ENCODE measurements at regions not wholly inside any gene's neighbourhood (a gene's known extent, or its start where the extent isn't known, plus 50 kb on each side); places are given as distances from the start of the nearest gene placed in this dataset.
"Not testable (repeated sequence)": the region's sequence is repeated elsewhere in the genome, so short reads cannot be mapped to it uniquely, and the experiment has no call there.

DNA sequence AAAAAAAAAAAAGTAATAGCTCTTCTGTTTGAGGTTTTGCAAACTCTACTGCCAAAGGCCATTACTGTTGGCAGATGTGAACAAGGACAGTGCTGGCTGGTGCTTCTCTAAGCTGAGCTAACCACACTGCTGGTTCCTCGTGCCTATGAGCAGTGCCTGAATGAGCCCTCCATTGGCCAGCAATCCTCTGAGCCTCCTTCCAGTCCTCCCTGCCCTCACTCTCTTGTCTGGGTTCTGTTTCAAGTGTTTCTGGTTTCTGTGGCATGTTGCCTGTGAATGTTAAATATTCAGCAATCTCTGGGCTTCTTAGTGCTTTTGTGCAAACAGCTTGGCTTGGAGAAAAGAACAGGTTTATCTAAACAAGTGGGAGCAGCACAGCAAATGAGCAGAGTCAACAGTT lies 161.3 kb upstream of the AUTS2 start:
- DNase-seq = no peak

DNA sequence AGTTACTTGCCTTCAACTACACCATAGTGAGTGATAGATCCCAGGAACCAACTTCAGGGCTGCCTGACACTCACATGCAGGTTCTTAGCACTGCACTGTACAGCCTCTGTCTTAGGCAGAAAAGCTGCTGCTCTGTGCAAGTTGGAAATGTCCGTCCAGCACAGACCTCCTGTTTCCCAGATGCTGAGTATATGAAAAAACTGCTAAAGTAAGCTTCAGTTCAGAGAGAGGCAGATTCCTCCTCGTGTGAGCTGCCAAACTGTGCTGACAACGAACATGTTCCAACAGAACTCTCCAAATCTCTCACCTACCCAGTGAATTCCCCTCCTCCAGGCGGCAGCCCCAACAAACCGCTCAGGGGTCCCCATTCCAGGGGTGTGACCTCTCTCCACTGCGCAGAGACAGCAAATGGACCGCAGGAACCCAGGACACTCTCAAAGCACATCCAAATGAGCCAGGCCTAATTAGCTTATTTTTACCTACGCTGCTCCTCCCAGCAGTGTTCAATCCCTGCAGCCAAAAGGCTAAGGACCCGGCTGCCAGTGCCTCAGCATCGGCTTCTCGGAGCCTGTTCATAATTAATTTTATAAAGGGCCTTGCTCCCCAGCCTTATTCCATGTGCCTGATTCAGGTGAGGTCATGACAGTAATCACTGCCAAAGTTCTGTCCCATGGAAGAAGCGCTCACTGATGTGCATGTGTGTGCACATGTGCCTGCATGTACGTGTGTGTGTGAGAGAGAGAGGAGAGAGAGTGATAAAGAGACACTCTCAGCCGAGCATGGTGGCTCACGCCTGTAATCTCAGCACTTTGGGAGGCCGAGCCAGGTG lies 159.5 kb upstream of the AUTS2 start:
- DNase-seq = no peak

DNA sequence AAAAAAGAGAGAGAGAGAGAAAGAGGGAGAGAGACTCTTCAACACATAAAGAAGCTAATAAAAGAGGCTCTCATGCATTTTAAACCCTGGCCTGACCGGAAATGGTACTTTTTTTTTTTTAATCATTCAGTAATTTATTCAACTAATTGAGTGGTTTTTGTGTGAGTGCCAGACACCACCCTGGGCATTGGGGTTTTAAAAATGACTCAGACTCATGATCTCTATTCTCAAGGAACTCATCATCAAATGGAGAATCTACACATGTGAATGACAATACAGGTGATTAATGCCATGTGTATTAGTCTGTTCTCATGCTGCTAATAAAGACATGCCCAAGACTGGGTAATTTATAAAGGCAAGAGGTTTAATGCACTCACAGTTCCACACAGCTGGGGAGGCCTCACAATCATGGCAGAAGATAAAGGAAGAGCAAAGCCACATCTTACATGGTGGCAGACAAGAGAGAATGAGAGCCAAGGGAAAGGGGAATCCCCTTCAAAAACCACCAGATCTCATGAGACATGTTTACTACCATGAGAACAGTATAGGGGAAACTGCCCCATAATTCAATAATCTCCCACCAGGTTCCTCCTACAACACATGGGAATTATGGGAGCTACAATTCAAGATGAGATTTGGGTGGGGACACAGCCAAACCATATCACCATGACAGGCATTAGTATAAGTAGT lies 158.5 kb upstream of the AUTS2 start:
- no peak for DNase-seq

DNA sequence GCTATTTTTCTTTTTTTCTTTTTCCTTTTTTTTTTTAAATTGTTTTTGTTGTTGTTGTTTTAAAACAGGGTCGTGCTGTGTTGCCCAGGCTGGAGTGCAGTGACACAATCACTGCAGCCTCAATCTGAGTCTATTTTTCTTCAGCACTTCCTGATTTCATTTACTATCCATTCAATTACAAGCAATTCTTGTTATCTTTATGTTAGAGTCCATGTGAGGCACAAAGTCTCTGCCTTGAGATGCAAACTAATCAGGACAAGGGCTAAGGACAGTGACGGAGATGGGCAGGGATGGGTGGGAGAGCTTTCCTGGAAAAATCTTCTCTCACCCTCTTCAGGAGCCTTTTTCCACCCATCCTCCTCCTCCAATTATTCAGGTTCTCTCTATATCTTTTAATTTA lies 157.3 kb upstream of the AUTS2 start:
- DNase-seq = no peak

DNA sequence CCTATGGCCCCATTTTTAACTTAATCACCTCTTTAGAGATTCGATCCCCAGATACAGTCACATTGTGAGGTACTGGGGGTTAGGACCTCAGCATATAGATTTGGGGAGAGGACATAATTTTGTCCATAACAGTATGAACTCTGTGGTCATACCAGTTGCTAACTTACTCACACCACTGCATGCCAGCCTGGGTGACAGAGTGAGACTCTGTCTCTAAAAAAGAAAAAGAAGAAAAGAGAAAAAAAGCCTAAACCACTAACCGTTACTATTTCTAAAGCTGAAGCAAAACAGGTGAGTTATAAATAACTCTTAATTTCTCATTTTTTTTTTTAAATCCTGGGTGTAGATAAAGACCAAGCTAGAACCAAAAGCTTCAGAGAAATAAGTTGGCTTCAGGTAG lies 155.1 kb upstream of the AUTS2 start:
- DNase-seq = no peak

DNA sequence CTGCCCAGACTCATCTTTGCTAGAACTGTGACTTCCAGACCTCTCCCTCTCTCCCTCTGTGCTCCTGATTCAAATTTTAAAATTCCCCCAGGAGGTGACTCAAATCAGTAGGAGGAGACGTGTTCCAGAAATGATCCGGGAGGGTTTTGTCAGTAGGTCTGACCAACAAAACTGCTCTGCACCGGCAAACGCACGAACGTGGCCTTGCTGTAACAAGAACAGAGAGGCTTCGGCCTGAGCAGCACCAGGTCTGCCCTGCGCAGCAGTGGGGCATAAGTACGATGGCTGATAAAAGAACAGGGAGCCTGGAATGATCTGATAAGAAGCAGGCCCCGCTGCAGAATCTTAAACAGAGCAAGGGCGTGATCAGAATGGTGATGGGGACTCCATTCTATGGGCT lies 152.7 kb upstream of the AUTS2 start:
- DNase-seq = no peak

DNA sequence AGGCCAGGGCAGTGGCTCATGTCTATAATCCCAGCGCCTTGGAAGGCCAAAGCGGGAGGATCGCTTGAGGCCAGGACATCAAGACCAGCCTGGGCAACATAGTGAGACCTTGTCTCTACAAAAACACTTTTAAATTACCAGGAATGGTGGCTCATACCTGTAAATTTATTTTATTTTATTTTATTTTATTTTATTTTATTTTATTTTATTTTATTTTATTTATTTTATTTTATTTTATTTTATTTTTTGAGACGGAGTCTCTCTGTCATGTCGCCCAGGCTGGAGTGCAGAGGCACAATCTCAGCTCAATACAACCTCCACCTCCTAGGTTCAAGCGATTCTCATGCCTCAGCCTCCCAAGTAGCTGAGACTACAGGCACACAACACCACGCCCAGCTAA lies 152.1 kb upstream of the AUTS2 start:
- DNase-seq = not testable (repeated sequence)

DNA sequence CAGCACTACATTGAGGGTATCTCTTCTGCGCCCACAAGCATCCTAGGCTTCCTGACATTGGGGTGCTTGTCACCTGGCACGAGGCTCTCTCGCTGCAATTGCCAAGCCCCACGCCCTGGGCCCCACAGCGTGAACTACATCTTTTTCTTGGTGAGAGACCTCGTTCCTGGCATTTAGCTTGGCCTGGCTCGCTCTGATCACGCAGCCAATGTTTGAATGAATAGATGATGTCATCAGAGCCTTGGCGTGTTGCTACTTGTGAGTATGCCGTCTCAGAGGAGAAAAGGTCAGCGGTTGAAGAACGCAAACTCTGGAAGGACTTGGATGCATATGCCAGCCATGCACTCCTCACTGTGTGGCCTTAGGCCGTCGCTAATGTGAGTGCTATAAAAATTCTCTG lies 150.2 kb upstream of the AUTS2 start:
- no peak for DNase-seq

DNA sequence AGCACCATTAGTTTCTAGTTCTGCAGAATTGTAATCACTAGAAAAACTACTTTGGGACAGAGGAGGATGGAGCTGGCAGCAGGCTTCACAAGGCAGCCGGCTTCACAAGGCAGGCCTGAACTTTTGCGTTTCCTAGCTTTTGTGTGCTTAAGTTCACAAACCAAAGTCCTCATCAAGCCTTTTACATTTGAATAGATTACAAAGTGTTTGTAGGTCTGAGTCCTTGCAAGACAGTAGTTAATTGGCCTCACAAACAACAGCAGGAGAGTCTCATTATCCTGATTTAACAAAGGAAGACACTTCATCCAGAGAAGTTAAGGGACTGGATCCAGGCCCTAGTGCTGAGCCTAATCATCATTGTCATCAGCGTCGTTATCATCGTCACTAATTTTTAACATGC lies 147.8 kb upstream of the AUTS2 start:
- no peak for DNase-seq

DNA sequence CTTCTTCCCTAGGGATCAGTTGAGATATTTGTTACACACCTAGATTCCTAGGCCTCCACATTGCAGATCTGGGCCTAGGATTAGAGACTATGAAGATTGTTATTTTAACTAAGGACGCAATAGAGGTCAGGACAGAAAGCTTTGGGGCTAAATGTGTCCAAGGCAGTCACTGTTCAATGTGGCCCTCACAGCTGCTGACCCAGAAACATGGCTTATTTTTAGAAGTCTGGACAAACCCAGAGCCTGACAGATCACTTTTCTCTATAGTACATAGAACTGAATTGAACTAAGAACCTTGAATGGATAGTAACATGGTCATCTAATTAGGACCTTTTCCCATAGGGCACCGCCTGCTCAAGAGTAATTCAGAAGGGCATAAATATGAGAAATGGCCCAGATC lies 146.6 kb upstream of the AUTS2 start:
- no peak for DNase-seq

DNA sequence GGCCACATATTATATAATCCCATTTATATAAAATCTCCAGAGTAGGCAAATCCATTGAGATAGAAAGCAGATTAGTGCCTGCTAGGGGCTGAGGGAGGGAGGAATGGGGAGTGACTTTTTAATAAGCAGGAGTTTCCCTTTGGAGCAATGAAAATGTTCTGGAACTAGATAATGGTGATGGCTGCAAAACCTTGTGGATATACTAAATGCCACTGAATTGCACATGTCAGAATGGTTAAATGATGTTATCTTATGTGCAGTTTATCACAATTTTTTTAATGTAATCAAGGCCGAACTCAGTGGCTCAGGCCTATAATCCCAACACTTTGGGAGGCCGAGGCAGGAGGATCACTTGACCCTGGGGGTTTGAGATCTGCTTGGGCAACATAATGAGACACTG lies 145.5 kb upstream of the AUTS2 start:
- no peak for DNase-seq

DNA sequence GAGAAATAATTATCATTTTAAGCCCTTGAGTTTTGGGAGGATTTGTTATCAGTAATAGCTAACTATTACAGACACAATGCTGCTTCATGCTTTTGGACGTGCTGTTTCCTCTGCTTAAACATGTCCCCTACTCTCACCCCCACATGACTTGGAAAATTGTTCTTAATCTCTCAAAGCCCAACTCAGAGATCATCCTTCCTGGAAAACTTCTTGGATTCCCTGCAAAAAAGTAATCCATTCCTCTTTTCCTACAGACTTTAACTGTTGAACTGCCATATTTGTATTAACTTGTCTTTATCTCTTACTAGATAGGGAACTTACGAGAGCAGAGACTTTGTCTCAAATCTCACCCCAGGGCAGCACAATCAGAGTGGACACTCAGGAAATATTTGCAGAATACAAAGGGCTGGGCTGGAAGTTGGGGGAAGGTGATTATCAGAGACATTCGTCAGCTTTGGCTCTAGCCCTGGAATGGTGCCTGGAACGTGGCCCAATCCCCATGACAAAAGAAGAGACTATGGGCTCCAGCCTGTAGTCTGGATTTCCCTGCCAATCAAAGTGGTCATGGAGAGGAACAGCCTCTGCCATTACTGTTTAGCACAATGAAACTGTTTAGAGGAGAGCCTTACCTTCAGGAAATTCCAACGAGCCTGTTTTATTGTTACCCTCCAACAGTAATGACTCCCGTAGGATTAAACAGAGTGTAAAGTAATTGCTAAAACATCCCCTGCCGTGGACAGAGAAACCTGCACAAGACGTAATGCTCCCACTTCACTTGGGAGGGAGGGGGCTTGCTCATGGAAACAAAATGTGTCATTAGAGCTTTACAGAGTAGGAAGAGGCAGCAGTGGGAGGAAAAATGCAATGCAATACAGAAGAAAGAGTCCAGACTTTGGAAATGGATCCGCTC lies 140.4 kb upstream of the AUTS2 start:
- DNase-seq = no peak

DNA sequence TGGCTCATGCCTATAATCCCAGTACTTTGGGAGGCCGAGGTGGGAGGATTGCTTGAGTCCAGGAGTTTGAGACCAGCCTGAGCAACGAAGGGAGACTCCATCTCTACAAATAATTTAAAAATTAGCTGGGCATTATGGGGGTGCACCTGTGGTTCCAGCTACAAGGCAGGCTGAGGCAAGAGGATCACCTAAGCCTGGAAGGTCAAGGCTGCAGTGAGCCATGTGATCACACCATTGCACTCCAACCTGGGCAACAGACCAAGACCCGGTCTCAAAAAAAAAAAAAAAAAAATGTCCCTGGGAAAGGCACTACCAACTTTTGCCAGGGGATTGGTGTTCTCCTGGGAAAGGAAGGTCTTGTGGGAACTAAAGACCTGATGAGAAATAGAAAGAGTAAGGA lies 134.2 kb upstream of the AUTS2 start:
- DNase-seq = no peak

DNA sequence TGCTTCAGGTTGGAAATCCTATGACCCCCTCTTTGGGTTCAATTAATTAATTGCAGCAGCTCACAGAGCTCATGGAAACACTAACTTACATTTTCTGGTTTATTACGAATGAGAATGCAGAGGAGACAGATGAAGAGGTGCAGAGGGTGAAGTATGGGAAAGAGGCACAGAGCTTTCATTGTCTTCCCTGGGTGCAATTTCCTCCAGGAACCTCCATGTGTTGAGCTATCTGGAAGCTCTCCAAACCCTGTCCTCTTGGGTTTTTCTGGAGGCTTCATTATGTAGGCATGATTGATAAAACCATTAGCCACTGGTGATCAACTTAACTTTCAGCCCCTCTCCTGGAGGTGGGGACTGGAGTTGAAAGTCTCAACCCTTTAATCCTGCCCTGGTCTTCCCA lies 133.0 kb upstream of the AUTS2 start:
- no peak for DNase-seq

DNA sequence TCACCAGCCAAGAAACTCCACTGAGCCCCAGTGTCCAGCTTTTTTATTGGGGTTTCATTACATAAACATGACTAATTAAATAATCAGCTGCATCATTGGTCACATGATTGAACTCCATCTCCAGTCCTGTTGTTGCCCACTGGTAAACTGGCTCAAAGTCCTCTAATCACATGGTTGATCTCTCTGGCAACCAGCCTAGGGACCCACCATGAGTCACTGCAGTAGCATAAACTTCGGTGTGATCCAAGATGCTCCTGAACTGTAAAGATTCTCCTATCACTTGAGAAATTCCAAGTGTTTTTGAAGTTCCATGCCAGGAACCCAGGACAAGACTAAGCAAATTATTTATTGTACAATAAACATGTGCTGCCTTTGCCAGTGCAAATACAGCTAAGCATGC lies 130.4 kb upstream of the AUTS2 start:
- no peak for DNase-seq

DNA sequence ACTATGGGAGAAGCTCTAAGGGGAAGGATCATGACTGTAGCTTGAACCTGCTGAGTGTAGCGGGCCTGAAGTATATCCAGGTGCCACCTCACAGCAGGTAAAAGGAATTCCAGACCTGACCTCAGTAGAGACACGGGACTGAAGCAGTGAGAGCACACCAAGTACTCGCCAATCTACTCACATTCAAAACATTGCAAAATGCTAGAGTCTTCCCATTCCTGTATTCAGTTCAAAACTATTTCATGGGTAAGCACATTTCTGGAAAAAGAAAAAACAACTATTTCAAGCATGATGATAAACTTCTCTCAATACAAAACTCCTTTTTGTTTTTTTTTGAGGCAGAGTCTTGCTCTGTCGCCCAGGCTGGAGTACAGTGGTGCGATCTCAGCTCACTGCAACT lies 121.9 kb upstream of the AUTS2 start:
- no peak for DNase-seq

DNA sequence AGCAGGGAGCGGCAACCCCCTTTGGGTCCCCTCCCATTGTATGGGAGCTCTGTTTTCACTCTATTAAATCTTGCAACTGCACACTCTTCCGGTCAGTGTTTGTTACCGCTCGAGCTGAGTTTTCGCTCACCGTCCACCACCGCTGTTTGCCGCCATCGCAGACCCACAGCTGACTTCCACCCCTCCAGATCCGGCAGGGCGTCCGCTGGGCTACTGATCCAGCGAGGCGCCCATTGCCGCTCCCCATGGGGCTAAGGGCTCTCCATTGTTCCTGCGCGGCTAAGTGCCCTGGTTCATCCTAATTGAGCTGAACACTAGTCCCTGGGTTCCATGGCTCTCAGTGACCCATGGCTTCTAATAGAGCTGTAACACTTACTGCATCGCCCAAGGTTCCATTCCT lies 115.6 kb upstream of the AUTS2 start:
- no peak for DNase-seq

DNA sequence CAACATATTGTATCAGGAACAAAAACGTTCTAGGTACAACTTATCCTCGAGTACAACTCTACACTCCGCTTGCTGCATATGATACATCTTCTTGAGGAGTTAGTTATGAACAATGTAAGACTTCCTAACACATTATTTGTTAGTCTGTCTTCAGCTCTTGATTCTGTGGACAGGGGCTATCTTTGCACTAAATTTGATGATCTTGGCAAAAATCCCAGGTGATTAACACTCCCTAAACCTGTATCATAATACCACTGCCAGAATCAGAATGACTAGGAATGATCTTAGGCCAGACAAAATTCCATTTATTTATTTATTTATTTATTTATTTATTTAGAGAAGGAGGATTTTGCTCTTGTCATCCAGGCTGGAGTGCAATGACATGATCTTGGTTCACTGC lies 108.7 kb upstream of the AUTS2 start:
- no peak for DNase-seq

DNA sequence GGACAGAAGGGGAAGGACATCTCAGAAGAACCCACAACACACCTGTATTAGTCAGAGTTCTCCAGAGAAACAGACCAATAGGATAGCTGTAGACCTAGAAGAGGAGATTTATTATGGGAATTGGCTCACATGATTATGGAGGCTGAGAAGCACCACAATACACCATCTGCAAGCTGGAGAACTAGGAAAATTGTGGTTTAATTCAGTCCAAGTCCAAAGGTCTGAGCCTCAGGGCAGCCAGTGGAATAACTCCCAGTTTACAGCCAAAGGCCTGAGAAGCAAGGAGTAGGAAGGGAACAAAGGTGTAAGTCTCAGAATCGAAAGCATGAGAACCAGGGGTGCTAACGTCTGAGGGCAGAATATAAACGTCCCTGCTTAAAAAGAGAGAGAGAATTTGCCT lies 99.6 kb upstream of the AUTS2 start:
- no peak for DNase-seq

DNA sequence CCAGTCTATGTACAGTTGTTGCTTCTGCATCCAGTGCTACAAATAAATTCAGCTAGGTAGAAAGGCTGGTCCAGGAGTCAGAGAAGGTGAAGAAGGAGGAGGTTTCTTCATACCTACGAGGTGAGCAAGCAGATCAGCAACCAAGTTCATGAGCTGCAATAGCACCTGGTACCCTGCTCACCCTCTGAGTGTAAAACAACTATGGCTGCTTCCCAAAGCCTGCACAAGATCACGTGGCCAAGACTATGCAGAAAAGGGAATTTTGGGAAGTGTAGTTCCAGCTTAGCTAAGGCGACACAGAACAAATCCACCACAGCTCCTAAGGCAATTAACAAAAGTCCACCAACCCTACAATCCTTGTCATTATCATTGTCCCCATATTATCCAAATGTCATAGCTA lies 95.9 kb upstream of the AUTS2 start:
- DNase-seq = no peak

DNA sequence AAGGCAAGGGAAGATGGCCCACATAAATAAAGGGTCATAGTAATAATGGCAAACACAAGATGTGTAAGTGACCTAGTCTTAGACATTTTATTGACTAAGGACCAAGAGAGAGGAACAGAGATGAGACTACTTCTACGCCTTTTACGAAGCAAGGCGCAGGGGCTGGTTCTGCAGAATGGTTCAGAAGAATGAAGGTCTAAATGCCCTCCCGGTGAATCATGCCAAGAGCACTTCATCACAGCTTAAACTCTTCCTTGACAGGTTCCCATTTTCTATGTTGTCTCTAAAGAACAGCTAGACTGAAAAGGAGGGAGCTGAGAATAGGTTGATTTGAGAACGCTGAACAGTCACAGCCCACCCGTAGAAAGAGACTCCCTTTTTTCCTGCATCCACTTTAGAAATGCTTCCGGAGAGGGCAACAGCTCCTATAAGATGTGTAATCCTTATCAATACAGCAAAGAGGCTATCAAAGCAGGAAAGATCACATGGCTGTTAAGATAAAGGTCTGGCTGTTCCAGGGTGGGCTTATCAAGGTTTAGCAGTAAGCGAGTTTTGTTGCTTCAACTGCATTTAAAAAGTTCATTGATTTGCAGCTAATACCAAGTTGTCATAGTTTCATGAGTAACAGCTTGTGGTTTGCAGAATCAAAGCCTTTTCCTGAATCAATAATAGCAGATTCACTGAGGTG lies 93.4 kb upstream of the AUTS2 start:
- no peak for DNase-seq

DNA sequence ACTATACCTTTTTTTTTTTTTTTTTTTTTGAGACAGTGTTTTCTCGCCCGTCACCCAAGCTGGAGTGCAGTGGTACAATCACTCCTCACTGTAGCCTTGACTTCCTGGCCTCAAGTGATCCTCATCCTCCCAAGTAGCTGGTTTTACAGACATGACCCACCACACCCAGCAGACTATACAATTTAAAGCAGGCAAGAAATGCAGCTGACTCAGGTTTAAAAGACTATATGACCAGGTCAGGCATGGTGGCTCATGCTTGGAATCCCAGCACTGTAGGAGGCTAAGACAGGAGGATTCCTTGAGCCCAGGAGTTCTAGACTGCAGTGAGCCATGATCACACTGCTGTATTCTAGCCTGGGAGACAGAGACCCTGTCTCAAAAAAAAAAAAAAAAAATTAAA lies 89.5 kb upstream of the AUTS2 start:
- DNase-seq = no peak

DNA sequence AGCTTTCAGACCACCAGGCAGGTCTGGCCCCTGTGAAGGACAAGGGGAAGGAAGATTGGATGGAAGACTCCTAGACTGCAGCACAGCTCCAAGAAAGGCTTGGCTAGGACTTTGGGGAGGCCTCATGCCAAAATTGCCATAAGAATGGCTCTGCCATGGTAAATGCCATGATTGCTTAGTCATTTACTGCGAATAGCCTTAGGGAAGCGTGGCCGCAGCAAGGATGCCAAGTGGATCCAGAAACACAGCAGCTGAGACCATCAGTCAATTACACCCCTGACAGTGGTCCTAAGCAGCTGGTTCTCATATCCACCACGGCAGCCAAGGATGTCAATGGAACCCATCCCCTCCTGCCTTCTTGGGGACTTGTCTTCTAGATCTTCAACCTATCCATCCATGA lies 88.2 kb upstream of the AUTS2 start:
- DNase-seq = no peak

Data from activated T-cell treated with anti-CD3 and anti-CD28 coated beads for 4 hours (primary cell).